Omental fat pad (tissue), 3 donors: ENCODE measurements at regions not wholly inside any gene's neighbourhood (a gene's known extent, or its start where the extent isn't known, plus 50 kb on each side); places are given as distances from the start of the nearest gene placed in this dataset.

ENCODE experiments used
- ATAC-seq: fragments of 150-250 bp; one replicate; pipeline ENCODE4 v1.9.1; 2016; ENCODE audit warnings: mild to moderate bottlenecking, moderate library complexity; ENCODE audit not compliant: low FRiP score
- DNase-seq: peaks from one replicate; pipeline ENCODE4 v3.0.0-alpha.2; 2019; ENCODE audit warnings: low spot score
- CTCF ChIP-seq, 3 donors: fragments of 450-650 bp; IDR thresholded peaks; one replicate each; pipeline ENCODE4 v1.5.1; 2016 to 2017; ENCODE audit warnings: antibody characterized with exemption in 3 of 3, mild to moderate bottlenecking in 3 of 3, moderate library complexity in 2 of 3

GRCh38 chr2:217611056-217611455 lies 391.7 kb downstream of the TNS1 start:
- ATAC-seq (peak; percentile 21), DNase-seq (no peak)
- TF ChIP-seq CTCF (IDR thresholded peaks at IDR 0.05), result no peak

- no peak for TF ChIP-seq CTCF (IDR thresholded peaks at IDR 0.05)
- ATAC-seq, result no peak
- DNase-seq, result no peak
Measured at GRCh38 chr2:217610401-217610814, 392.4 kb downstream of the TNS1 start.

GRCh38 chr2:217609952-217610351 lies 392.8 kb downstream of the TNS1 start:
- TF ChIP-seq CTCF (IDR thresholded peaks at IDR 0.05), result no peak
- DNase-seq, result no peak
- no peak for ATAC-seq

- ATAC-seq (no peak), DNase-seq (no peak)
- TF ChIP-seq CTCF (IDR thresholded peaks at IDR 0.05), result no peak
Measured at GRCh38 chr2:217606296-217606695, 396.5 kb downstream of the TNS1 start.

- DNase-seq (no peak), ATAC-seq (no peak)
- TF ChIP-seq CTCF (IDR thresholded peaks at IDR 0.05), result no peak
Measured at GRCh38 chr2:217604527-217605194, 398.1 kb downstream of the TNS1 start.

GRCh38 chr2:217601601-217602000 lies 401.2 kb downstream of the TNS1 start:
- no peak for ATAC-seq
- no peak for DNase-seq
- TF ChIP-seq CTCF (IDR thresholded peaks at IDR 0.05), result no peak

- ATAC-seq (peak; percentile 39), DNase-seq (no peak)
- TF ChIP-seq CTCF (IDR thresholded peaks at IDR 0.05), result no peak
Measured at GRCh38 chr2:217599906-217600305, 402.9 kb downstream of the TNS1 start.
